LNCAP (cell line): ENCODE measurements at regions not wholly inside any gene's neighbourhood (a gene's known extent, or its start where the extent isn't known, plus 50 kb on each side); places are given as distances from the start of the nearest gene placed in this dataset.

ENCODE experiments used
- TF ChIP-seq, protein P1 (sequence below): fragments of 450-650 bp; IDR thresholded peaks from 2 replicates; pipeline ENCODE4 v1.5.1; 2017; ENCODE audit warnings: mild to moderate bottlenecking

DNA sequence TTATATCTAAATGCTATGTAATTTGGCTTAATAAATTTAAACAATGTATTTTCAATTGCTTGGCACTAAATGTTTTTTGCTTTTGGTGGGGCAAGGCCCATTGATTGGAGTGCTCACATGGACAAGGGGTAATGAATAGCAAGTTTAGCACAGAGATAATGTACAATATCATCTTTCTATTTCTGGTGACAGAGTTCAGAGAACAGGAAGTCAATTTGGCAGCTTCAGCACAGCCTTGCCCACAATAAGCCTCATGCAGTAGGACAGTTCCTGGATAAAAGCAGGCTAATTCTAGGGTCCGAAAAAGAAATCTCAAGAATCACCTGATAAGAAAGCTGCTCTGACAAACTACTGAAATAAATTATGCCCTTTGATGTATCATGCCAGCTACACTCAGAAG lies 443.9 kb upstream of the FSHR start:
- TF ChIP-seq, protein P1, sequence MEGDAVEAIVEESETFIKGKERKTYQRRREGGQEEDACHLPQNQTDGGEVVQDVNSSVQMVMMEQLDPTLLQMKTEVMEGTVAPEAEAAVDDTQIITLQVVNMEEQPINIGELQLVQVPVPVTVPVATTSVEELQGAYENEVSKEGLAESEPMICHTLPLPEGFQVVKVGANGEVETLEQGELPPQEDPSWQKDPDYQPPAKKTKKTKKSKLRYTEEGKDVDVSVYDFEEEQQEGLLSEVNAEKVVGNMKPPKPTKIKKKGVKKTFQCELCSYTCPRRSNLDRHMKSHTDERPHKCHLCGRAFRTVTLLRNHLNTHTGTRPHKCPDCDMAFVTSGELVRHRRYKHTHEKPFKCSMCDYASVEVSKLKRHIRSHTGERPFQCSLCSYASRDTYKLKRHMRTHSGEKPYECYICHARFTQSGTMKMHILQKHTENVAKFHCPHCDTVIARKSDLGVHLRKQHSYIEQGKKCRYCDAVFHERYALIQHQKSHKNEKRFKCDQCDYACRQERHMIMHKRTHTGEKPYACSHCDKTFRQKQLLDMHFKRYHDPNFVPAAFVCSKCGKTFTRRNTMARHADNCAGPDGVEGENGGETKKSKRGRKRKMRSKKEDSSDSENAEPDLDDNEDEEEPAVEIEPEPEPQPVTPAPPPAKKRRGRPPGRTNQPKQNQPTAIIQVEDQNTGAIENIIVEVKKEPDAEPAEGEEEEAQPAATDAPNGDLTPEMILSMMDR: no peak

DNA sequence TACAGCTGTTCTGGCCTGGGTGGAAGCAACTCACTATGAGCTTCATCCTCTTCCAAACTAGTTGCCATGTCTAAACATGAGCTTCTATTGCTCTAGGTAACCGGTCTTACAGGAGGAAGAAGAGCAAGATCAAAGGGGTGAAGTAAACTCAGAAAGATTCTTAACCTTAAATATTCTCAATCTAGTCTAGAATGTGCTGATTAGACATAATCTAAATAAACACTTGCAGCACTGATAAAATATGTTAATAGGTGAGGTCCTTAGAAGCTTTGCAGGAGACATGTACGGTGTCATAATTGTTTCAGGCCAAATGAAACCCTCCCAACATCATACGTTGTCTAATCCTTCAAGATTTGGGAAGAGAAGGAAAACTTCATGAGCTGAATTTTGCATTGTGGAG lies 431.6 kb upstream of the FSHR start:
- TF ChIP-seq, protein P1: no peak

DNA sequence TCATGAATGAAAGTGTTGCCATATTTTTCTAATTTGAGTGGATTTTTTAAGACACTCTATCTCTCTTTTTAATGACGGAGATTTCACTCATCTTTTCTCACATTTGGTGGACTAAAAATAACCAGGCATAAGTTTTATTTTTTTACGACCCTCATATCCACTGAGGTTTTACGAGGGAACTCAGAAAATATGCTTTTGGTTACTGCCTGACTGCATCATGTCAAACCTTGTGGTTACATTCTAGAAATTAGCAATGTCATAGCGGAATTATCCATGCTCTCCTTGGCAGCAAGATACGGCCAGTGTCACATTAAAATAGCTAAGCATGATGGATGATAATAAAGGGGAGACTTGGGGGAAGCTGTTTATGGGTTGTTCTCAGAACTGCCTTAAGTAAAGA lies 428.6 kb upstream of the FSHR start:
- TF ChIP-seq, protein P1: no peak

DNA sequence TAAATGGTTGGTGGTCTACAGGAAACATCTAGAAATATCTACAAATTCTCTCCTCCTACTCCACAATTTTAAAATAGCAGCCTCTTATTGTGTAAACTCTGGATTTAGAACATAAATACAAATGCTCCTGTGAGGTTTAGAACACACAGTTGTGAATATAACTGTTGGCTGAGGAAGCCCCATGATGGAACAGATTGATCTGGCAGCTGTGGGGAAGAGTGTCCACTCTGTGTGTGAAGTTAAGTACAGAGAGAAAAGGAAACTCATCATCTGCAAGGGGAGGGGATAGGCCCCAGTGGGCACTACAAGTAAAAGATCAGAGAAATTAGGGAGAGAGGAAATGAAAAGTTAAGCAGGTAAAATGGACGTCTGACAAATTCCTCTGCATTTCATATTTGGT lies 422.7 kb upstream of the FSHR start:
- TF ChIP-seq, protein P1: no peak

DNA sequence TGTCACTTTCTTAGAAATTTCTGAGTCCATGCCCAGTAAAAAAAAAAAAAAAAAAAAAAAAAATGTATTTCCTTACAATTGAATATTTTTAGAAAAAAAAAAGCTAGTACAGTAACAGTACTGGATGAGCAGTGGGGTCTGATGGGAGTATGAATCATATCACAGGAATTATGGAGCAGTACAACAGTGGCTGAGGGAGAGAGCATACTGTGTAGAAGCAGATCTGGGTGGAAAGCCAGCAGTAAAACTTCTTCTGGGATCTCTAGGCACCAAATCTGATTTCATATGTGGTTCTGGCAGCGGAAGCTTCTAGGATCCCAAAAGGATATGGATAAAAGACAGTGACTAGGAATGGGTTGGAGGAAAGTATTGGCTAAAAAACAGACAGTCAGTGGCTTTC lies 414.9 kb upstream of the FSHR start:
- TF ChIP-seq, protein P1: no peak

DNA sequence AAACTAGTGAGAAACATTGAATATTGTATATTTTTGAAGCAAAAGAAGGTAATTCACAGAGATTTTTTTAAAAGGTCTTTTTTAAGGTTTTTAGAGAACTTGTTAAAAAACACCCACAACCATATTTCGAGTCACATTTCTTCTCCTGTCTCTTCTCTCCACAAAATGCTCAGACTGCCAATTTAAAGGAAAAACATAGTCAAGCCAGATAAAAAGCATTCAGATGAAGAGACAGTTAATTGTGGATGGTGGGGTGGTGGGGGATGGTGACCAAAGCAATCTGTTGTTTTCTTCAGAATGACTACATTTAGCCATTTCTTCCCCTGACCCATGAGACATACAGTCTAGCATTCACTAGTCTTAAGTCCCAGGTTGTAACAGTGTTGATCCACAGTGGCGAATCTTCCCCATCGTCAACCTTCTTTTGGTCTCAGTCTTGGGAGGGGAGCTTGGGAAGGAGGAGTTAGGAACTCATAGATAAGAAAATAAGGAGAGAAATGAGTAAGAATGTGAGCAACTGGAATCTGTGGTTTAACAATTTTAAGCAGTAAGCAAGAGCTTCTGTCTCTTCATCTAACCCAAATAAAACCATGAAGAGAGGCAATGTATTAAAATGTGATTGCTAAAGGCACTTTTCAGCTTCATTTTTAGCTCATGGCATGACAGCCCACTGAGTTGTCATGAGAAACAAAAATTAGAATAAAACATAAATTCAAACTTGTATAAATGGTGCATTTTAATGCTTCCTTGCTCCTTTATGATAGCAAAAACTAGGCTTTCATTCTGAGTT lies 413.7 kb upstream of the FSHR start:
- TF ChIP-seq, protein P1: no peak

DNA sequence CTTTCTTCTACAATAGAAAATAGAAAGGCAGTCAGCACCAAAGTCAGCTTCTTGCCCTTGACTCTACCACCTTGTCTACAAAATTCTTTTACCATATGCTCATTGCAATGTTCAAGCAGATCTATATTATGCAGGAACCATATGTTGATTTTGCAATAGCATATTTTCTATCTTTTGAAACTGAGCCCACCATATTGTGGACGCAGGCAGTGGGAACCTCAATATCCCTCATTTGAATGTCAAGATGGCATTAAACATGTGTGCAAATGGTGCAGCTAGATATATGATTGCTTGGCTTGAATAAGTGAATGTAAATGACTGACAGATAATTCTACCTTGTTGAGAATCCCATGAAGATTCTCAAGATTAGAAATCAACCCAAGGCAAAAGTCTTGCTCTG lies 412.7 kb upstream of the FSHR start:
- TF ChIP-seq, protein P1: no peak

DNA sequence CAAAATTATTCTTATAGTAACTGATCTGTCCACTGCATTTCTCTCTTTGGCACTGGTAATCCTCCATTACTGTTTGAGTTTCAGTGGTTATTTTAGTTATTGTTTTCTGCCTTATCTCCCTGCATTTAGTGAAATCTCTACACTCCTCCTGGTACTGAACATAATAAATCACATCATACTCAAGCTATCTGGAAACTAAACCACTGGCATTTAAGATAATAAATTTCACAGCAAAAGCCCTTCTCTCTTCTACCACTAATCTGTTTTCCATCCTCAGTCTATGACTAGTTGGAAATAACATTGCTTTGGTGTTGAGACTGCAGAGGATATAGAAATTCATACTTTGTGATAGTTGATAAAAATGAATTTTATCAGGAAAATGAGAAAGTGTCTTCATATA lies 399.3 kb upstream of the FSHR start:
- TF ChIP-seq, protein P1: no peak
